ENCODE measurements at regions not wholly inside any gene's neighbourhood (a gene's known extent, or its start where the extent isn't known, plus 50 kb on each side); places are given as distances from the start of the nearest gene placed in this dataset.
"Not testable (repeated sequence)": the region's sequence is repeated elsewhere in the genome, so short reads cannot be mapped to it uniquely, and the experiment has no call there.

GRCh38 chr17:54348234-54348633, 525.5 kb downstream of the KIF2B start:
- TF ChIP-seq CTCF (conservative IDR thresholded peaks at IDR 0.05; ENCODE audit: low read depth, low read length), result no peak
- no peak overlapping the region for H3K4me3 ChIP-seq (ENCODE audit: low read depth, low read length)
- no peak for DNase-seq (ENCODE audit: low read depth)

DNA sequence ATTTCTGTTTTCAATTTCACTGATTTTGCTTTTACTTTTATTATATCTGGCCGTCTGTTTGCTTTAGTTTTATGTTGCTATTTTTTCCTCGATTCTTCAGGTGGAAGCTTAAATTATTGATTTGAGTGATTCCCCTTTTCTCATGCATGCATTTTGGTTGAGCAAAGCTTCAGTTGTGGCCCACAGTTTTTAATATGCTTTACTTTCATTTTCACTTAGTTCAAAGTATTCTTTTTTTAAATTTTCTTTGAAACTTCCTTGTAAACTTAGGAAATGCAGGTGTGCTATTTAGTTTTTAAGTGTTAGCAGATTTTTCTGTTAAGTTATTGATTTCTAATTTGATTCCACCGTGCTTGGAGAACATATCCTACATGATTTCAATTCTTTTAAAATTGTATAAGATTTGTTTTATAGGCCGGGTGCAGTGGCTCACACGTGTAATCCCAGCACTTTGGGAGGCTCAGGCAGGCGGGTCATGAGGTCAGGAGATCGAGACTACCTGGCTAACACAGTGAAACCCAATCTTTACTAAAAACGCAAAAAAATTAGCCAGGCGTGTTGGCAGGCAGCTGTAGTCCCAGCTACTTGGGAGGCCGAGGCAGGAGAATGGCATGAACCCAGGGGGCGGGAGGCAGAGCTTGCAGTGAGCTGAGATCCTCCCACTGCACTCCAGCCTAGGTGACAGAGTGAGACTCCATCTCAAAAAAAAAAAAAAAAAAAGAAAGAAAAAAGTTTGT, 531.2 kb downstream of the KIF2B start:
- DNase-seq (ENCODE audit: low read depth), result no peak
- no peak overlapping the region for H3K4me3 ChIP-seq (ENCODE audit: low read depth, low read length)
- TF ChIP-seq CTCF (conservative IDR thresholded peaks at IDR 0.05; ENCODE audit: low read depth, low read length), result no peak

GRCh38 chr17:54361073-54361472, 538.3 kb downstream of the KIF2B start:
- not testable (repeated sequence) for DNase-seq (ENCODE audit: low read depth); H3K4me3 ChIP-seq (ENCODE audit: low read depth, low read length)

DNA sequence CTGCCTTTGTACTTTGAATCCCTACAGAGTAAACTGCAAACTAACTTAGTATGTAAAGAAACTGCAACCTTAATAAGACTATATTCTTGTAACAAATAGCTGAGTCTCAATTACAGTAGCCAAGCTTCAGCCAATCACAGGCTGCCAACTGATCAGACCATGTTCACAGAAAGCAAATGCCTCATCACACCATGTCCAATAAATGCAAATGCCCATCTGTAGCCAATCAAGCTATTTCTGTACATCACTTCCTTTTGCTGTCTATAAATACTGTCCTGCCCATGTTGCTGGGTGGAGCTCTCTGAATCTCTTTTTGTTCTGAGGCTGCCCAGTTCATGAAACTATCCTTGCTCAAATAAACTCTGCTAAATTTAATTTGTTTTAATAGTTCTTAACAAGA, 531.7 kb upstream of the TOM1L1 start:
- no peak for TF ChIP-seq CTCF (conservative IDR thresholded peaks at IDR 0.05; ENCODE audit: low read depth, low read length)
- no peak overlapping the region for H3K4me3 ChIP-seq (ENCODE audit: low read depth, low read length)
- no peak for DNase-seq (ENCODE audit: low read depth)

GRCh38 chr17:54372069-54372749, 528.4 kb upstream of the TOM1L1 start:
- no peak overlapping the region for H3K4me3 ChIP-seq (ENCODE audit: low read depth, low read length)
- no peak for TF ChIP-seq CTCF (conservative IDR thresholded peaks at IDR 0.05; ENCODE audit: low read depth, low read length)
- DNase-seq (ENCODE audit: low read depth), result no peak

- TF ChIP-seq CTCF (conservative IDR thresholded peaks at IDR 0.05; ENCODE audit: low read depth, low read length), result no peak
- DNase-seq (ENCODE audit: low read depth), result no peak
- H3K4me3 ChIP-seq (ENCODE audit: low read depth, low read length), result no peak overlapping the region
These were observed 526.7 kb upstream of the TOM1L1 start for GRCh38 chr17:54373970-54374369.

- not testable (repeated sequence) for DNase-seq (ENCODE audit: low read depth); H3K4me3 ChIP-seq (ENCODE audit: low read depth, low read length)
These were observed 524.2 kb upstream of the TOM1L1 start for GRCh38 chr17:54376409-54376808.

GRCh38 chr17:54381482-54381881, 519.2 kb upstream of the TOM1L1 start:
- no peak overlapping the region for H3K4me3 ChIP-seq (ENCODE audit: low read depth, low read length)
- no peak for DNase-seq (ENCODE audit: low read depth)
- no peak for TF ChIP-seq CTCF (conservative IDR thresholded peaks at IDR 0.05; ENCODE audit: low read depth, low read length)
